ENCODE measurements at regions not wholly inside any gene's neighbourhood (a gene's known extent, or its start where the extent isn't known, plus 50 kb on each side); places are given as distances from the start of the nearest gene placed in this dataset.
"Not testable (repeated sequence)": the region's sequence is repeated elsewhere in the genome, so short reads cannot be mapped to it uniquely, and the experiment has no call there.

DNA sequence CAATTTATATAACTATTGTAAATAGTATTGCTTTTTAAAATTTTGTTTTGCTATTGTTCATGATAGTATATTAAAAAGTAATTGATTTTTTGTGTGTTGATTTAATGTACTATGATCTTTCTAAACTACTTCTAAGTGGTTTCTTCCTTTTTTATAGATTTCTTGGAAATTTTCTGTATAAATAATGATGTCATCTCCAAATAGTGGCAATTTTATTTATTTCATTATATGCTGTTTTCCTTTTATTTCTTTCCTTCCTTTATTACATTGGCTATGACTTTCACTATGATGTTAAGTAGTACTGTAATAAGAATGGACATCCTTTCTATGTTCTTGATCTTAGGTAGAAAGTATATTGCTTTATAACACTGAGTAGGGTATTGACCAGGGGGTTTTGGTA, 451.5 kb upstream of the SPTLC3 start:
- Histone ChIP-seq H3K27ac (ENCODE audit: low read length) (no peak overlapping the region), H3K9me3 (ENCODE audit: control insufficient read depth, low read length) (no peaks in the 10 kb centered on the region), H3K4me3 (ENCODE audit: low read length) (no peak overlapping the region), H3K4me1 (ENCODE audit: control insufficient read depth, insufficient read depth, low read length) (no peaks in the 10 kb centered on the region), H3K27me3 (ENCODE audit: control insufficient read depth, insufficient read depth) (no peaks in the 10 kb centered on the region)
- no peak for ATAC-seq
- intact Hi-C loops (cut with DNase I), result no loop called here
- DNase-seq, result no peak

DNA sequence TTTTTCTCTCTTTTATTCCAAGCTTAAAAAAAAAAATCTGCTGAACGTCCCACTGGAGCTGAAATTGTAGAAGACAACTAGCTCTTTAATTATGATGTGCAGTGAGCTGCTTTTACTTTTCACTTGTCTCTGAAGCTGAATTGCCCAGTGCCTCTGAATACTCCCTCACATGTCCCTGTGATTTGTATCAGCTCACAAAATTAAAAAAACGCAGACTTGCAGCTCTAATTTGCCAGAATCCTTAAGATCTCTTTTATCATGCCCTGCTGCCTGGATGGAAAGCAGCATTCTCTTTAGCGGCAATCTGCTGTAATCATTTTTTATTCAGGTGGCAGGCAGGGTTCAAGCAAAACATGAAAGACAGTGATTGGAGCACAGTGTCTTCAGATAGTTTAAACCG, 443.8 kb upstream of the SPTLC3 start:
- Histone ChIP-seq H3K4me1 (ENCODE audit: control insufficient read depth, insufficient read depth, low read length) (no peaks in the 10 kb centered on the region), H3K27me3 (ENCODE audit: control insufficient read depth, insufficient read depth) (no peaks in the 10 kb centered on the region), H3K4me3 (ENCODE audit: low read length) (no peak overlapping the region), H3K9me3 (ENCODE audit: control insufficient read depth, low read length) (no peaks in the 10 kb centered on the region), H3K27ac (ENCODE audit: low read length) (no peak overlapping the region)
- DNase-seq (no peak), ATAC-seq (no peak)
- WGBS, result 74% methylated on average over 4 of the region's 4 CpGs
- intact Hi-C loops (cut with DNase I), result no loop called here

GRCh38 chr20:12566596-12566995, 442.2 kb upstream of the SPTLC3 start:
- DNase-seq (no peak), ATAC-seq (no peak)
- Histone ChIP-seq H3K4me3 (ENCODE audit: low read length) (no peak overlapping the region), H3K9me3 (ENCODE audit: control insufficient read depth, low read length) (no peaks in the 10 kb centered on the region), H3K27me3 (ENCODE audit: control insufficient read depth, insufficient read depth) (no peaks in the 10 kb centered on the region), H3K4me1 (ENCODE audit: control insufficient read depth, insufficient read depth, low read length) (no peaks in the 10 kb centered on the region), H3K27ac (ENCODE audit: low read length) (no peak overlapping the region)
- intact Hi-C loops (cut with DNase I), result no loop called here
- 86% methylated on average over 3 of the region's 3 CpGs for WGBS

DNA sequence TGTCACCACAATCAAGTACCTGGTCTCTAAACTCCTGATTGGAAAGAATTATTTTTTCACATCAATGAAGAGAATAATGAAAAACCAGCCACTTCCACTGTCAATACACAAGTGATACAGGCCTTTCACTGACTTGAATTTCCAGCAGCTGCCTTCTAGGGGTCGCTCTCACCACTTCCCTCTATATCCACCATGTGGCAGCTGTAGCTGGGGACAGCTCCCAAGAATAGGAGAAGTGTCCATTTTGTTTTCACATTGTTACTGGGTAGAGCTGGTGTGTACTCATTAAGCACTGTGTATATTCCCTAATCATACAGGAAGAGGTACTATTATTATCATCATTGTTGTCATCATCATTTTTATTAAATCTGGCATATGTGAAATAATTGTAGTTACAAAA, 438.4 kb upstream of the SPTLC3 start:
- DNase-seq (no peak), ATAC-seq (no peak)
- H3K4me3 ChIP-seq (ENCODE audit: low read length), result no peak overlapping the region
- 14% methylated on average over 1 of the region's 1 CpG for WGBS
- no peaks in the 10 kb centered on the region for H3K9me3 ChIP-seq (ENCODE audit: control insufficient read depth, low read length)
- H3K27ac ChIP-seq (ENCODE audit: low read length), result no peak overlapping the region
- no peaks in the 10 kb centered on the region for H3K4me1 ChIP-seq (ENCODE audit: control insufficient read depth, insufficient read depth, low read length)
- H3K27me3 ChIP-seq (ENCODE audit: control insufficient read depth, insufficient read depth), result no peaks in the 10 kb centered on the region
- intact Hi-C loops (cut with DNase I), result no loop called here

- ATAC-seq, result no peak
- no peaks in the 10 kb centered on the region for H3K27me3 ChIP-seq (ENCODE audit: control insufficient read depth, insufficient read depth)
- no peak overlapping the region for H3K4me3 ChIP-seq (ENCODE audit: low read length)
- H3K9me3 ChIP-seq (ENCODE audit: control insufficient read depth, low read length), result no peaks in the 10 kb centered on the region
- 56% methylated on average over 4 of the region's 4 CpGs for WGBS
- intact Hi-C loops (cut with DNase I), result no loop called here
- H3K27ac ChIP-seq (ENCODE audit: low read length), result no peak overlapping the region
- DNase-seq, result no peak
- no peaks in the 10 kb centered on the region for H3K4me1 ChIP-seq (ENCODE audit: control insufficient read depth, insufficient read depth, low read length)
Measured at GRCh38 chr20:12573442-12573841, 435.3 kb upstream of the SPTLC3 start.

DNA sequence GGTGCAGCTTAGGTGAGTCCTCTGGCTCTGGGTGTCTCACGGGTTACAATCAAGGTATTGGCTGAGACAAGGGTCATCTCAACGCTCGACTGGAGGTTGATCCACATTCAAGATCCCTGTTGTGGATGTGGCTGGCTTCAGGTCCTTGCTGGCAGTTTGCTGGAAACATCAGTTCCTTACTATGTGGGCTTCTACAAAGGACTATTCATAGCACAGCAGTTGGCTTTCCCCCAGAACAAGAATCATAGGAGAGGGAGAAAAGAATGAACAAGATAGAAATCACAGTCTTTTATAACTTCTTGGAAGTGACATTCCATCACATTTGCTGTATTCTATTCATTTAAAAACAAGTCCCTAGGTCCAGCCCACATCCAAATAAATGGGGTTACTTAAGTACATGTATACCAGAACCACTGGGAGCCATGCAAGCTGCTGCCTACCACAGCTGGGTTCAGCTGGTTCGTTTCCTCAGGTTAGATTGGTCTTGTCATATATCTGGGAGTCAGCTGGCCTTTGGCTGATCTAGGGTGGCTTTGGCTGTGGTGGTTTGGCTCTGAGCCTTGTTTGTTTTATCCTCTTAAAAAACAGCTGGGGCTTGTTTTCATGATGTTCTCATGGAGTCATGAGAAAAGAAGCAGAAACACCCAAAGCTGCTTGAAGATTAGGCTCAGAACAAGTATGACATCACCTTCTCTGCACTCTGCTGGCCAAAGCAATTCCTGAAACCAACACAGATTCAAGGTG, 433.2 kb upstream of the SPTLC3 start:
- Histone ChIP-seq H3K27ac (ENCODE audit: low read length) (peak overlapping the region; percentile 74), H3K4me3 (ENCODE audit: low read length) (no peak overlapping the region), H3K27me3 (ENCODE audit: control insufficient read depth, insufficient read depth) (no peaks in the 10 kb centered on the region), H3K4me1 (ENCODE audit: control insufficient read depth, insufficient read depth, low read length) (no peaks in the 10 kb centered on the region), H3K9me3 (ENCODE audit: control insufficient read depth, low read length) (no peaks in the 10 kb centered on the region)
- DNase-seq, result peak; percentile 85 to 92 (median 87)
- WGBS, result 41% methylated on average over 4 of the region's 4 CpGs
- ATAC-seq, result peak; percentile 95 to 97
- intact Hi-C loops (cut with DNase I), result no loop called here

DNA sequence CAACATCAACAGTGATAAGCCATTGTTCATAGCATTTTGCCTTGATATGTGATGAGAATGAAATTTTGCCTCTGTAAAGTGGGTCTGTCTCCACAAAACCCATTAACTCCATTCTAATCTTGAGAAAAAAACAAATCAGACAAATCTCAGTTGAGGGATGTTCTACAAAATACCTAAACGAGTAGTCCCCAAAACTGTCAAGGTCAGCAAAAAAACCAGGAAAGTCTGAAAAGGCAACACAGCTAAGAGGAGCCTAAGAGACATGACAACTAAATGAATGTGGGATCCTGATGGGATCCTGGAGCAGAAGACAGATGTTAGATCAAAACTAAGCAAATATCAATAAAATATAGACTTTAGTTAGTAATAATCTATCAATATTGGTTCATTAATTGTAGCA, 431.6 kb upstream of the SPTLC3 start:
- H3K27ac ChIP-seq (ENCODE audit: low read length), result no peak overlapping the region
- intact Hi-C loops (cut with DNase I), result no loop called here
- no peaks in the 10 kb centered on the region for H3K27me3 ChIP-seq (ENCODE audit: control insufficient read depth, insufficient read depth)
- ATAC-seq (no peak), DNase-seq (no peak)
- H3K4me1 ChIP-seq (ENCODE audit: control insufficient read depth, insufficient read depth, low read length), result no peaks in the 10 kb centered on the region
- 59% methylated on average over 1 of the region's 1 CpG for WGBS
- no peak overlapping the region for H3K4me3 ChIP-seq (ENCODE audit: low read length)
- no peaks in the 10 kb centered on the region for H3K9me3 ChIP-seq (ENCODE audit: control insufficient read depth, low read length)

DNA sequence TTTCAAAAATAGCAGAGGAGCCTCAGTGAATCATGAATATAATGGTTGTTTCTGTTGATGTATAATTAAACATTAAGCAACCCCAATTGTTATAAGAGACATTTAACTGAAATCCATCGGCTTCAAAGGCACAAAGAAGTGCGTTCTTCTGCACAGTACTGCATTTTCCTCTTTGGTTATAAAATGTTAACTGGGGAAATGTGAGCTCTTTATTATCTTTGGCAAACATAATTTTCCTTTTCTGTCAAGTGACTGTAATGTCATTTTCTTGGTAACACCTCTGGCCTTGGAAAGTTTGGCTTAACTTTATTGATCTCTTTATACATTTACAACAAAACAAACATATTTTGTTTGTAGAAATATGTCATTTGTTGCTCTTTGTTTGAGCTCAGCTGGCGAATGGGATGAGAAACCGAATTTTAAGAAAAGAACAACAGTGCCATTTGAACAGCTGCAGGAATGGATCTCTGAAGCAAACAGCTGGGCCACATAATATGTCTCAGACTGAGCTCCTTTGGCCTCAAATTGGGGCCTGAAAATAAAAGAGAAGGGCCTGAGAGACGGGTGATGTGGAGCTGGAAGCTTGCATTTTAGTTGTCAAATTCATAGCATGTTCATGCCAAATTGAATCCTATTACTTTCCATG, 427.0 kb upstream of the SPTLC3 start:
- 48% methylated on average over 5 of the region's 5 CpGs for WGBS
- ATAC-seq (peak; percentile 75 to 81), DNase-seq (no peak)
- Histone ChIP-seq H3K27ac (ENCODE audit: low read length) (no peak overlapping the region), H3K27me3 (ENCODE audit: control insufficient read depth, insufficient read depth) (no peaks in the 10 kb centered on the region), H3K4me3 (ENCODE audit: low read length) (no peak overlapping the region), H3K4me1 (ENCODE audit: control insufficient read depth, insufficient read depth, low read length) (no peaks in the 10 kb centered on the region), H3K9me3 (ENCODE audit: control insufficient read depth, low read length) (no peaks in the 10 kb centered on the region)
- intact Hi-C loops (cut with DNase I), result no loop called here

GRCh38 chr20:12582710-12583109, 426.1 kb upstream of the SPTLC3 start:
- DNase-seq; H3K27me3 ChIP-seq (ENCODE audit: control insufficient read depth, insufficient read depth); intact Hi-C loops (cut with DNase I); H3K27ac ChIP-seq (ENCODE audit: low read length); H3K4me1 ChIP-seq (ENCODE audit: control insufficient read depth, insufficient read depth, low read length); H3K4me3 ChIP-seq (ENCODE audit: low read length); H3K9me3 ChIP-seq (ENCODE audit: control insufficient read depth, low read length); ATAC-seq: not testable (repeated sequence)
- 80% methylated on average over 13 of the region's 14 CpGs for WGBS

- Histone ChIP-seq H3K4me3 (ENCODE audit: low read length) (no peak overlapping the region), H3K4me1 (ENCODE audit: control insufficient read depth, insufficient read depth, low read length) (no peaks in the 10 kb centered on the region), H3K27ac (ENCODE audit: low read length) (no peak overlapping the region), H3K27me3 (ENCODE audit: control insufficient read depth, insufficient read depth) (no peaks in the 10 kb centered on the region), H3K9me3 (ENCODE audit: control insufficient read depth, low read length) (no peaks in the 10 kb centered on the region)
- DNase-seq (no peak), ATAC-seq (peak in 1 of 2 donors; percentile 47)
- intact Hi-C loops (cut with DNase I), result no loop called here
- WGBS, result 24% methylated on average over 1 of the region's 1 CpG
Measured at GRCh38 chr20:12591949-12592470, 416.8 kb upstream of the SPTLC3 start.

GRCh38 chr20:12592756-12593155, 416.0 kb upstream of the SPTLC3 start:
- Histone ChIP-seq H3K27ac (ENCODE audit: low read length) (no peak overlapping the region), H3K9me3 (ENCODE audit: control insufficient read depth, low read length) (no peaks in the 10 kb centered on the region), H3K27me3 (ENCODE audit: control insufficient read depth, insufficient read depth) (no peaks in the 10 kb centered on the region), H3K4me3 (ENCODE audit: low read length) (no peak overlapping the region), H3K4me1 (ENCODE audit: control insufficient read depth, insufficient read depth, low read length) (no peaks in the 10 kb centered on the region)
- ATAC-seq (no peak), DNase-seq (no peak)
- WGBS, result 76% methylated on average over 4 of the region's 4 CpGs
- intact Hi-C loops (cut with DNase I), result no loop called here

All from right cardiac atrium (tissue), 5 donors.